Kidney (tissue), 13 donors: ENCODE measurements at regions not wholly inside any gene's neighbourhood (a gene's known extent, or its start where the extent isn't known, plus 50 kb on each side); places are given as distances from the start of the nearest gene placed in this dataset.

Source experiments
- DNase-seq, 5 donors: peaks; one replicate each; pipeline ENCODE4 v3.0.0-alpha.2; 2013 to 2020
- FAIRE-seq: peaks from 2 replicates; lab custom pipeline; 2012; peaks lifted over from hg19 to GRCh38; lab: Jason Lieb, UNC
- H3K27ac ChIP-seq, 2 donors: one replicate each; pipeline ENCODE4 v1.7.0; 2013; ENCODE audit warnings: low read depth in 2 of 2, low read length in 2 of 2, inconsistent platforms in 1 of 2
- H3K27me3 ChIP-seq: one replicate; pipeline ENCODE4 v1.7.1; 2013; ENCODE audit warnings: low read length, inconsistent platforms; ENCODE audit not compliant: control insufficient read depth, insufficient read depth
- H3K36me3 ChIP-seq, 3 donors: one replicate each; pipeline versions ENCODE4 v1.7.0 to v1.7.1; 2013; ENCODE audit warnings: low read length in 3 of 3, control low read depth in 1 of 3, inconsistent platforms in 1 of 3; ENCODE audit not compliant: insufficient read depth in 3 of 3, control insufficient read depth in 2 of 3
- H3K4me1 ChIP-seq, 3 donors: one replicate each; pipeline versions ENCODE4 v1.7.0 to v1.7.1; 2013; ENCODE audit warnings: low read length in 3 of 3, inconsistent platforms in 1 of 3, low read depth in 1 of 3; ENCODE audit not compliant: control insufficient read depth in 2 of 3, insufficient read depth in 2 of 3
- H3K4me3 ChIP-seq, 3 donors: one replicate each; pipeline versions ENCODE4 v1.7.0 to v1.8.1; 2013; ENCODE audit warnings: low read length in 3 of 3, control low read depth in 1 of 3, inconsistent platforms in 1 of 3
- H3K9ac ChIP-seq, 3 donors: one replicate each; pipeline versions ENCODE4 v1.7.0 to v1.7.1; 2013; ENCODE audit warnings: low read length in 3 of 3, control low read depth in 1 of 3, inconsistent platforms in 1 of 3
- H3K9me3 ChIP-seq, 3 donors: one replicate each; pipeline versions ENCODE4 v1.7.0 to v1.7.1; 2013; ENCODE audit warnings: low read length in 3 of 3, control low read depth in 1 of 3, inconsistent platforms in 1 of 3; ENCODE audit not compliant: control insufficient read depth in 2 of 3, insufficient read depth in 1 of 3
- intact Hi-C: fragments of 100-400 bp; cut with DNase I; formaldehyde crosslinking; loops from one replicate; pipeline ENCODE4 v1.11.1; 2022
- TF ChIP-seq, protein P1 (sequence below): IDR thresholded peaks from 3 replicates; pipeline ENCODE4 v1.5.1; 2012; ENCODE audit warnings: mild to moderate bottlenecking, moderate library complexity, borderline replicate concordance; ENCODE audit not compliant: insufficient read depth; ENCODE audit errors: extremely low read depth
- donor health status: control.
- donor health status: control.
- donor health status: control.
- donor health status: control.
- donor health status: control.
- donor health status: DM: yes; HTN: yes; CAD: no.
- donor health status: Normal renal cell carcinoma (clear cell type).

GRCh38 chr1:106975944-106976343 is 80.5 kb upstream of the PRMT6 start:
- no peaks in the 10 kb centered on the region for H3K27me3 ChIP-seq
- DNase-seq (no peak), FAIRE-seq (no peak)
- TF ChIP-seq, protein P1, sequence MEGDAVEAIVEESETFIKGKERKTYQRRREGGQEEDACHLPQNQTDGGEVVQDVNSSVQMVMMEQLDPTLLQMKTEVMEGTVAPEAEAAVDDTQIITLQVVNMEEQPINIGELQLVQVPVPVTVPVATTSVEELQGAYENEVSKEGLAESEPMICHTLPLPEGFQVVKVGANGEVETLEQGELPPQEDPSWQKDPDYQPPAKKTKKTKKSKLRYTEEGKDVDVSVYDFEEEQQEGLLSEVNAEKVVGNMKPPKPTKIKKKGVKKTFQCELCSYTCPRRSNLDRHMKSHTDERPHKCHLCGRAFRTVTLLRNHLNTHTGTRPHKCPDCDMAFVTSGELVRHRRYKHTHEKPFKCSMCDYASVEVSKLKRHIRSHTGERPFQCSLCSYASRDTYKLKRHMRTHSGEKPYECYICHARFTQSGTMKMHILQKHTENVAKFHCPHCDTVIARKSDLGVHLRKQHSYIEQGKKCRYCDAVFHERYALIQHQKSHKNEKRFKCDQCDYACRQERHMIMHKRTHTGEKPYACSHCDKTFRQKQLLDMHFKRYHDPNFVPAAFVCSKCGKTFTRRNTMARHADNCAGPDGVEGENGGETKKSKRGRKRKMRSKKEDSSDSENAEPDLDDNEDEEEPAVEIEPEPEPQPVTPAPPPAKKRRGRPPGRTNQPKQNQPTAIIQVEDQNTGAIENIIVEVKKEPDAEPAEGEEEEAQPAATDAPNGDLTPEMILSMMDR = no peak
- no peak overlapping the region for H3K9ac ChIP-seq
- intact Hi-C loops = no loop called here
- H3K27ac ChIP-seq = no peak overlapping the region
- no peak overlapping the region for H3K4me3 ChIP-seq
- no peaks in the 10 kb centered on the region for H3K4me1 ChIP-seq
- H3K36me3 ChIP-seq = no peaks in the 10 kb centered on the region
- H3K9me3 ChIP-seq = no peaks in the 10 kb centered on the region

- intact Hi-C loops = no loop called here
- FAIRE-seq = no peak
- TF ChIP-seq, protein P1 = no peak
- no peaks in the 10 kb centered on the region for H3K9me3 ChIP-seq
- no peak for DNase-seq
- H3K4me1 ChIP-seq = no peaks in the 10 kb centered on the region
- H3K4me3 ChIP-seq = no peak overlapping the region
- no peak overlapping the region for H3K9ac ChIP-seq
- no peaks in the 10 kb centered on the region for H3K27me3 ChIP-seq
- no peaks in the 10 kb centered on the region for H3K36me3 ChIP-seq
- no peak overlapping the region for H3K27ac ChIP-seq
Measured at GRCh38 chr1:106978477-106979322, 77.8 kb upstream of the PRMT6 start.

DNA sequence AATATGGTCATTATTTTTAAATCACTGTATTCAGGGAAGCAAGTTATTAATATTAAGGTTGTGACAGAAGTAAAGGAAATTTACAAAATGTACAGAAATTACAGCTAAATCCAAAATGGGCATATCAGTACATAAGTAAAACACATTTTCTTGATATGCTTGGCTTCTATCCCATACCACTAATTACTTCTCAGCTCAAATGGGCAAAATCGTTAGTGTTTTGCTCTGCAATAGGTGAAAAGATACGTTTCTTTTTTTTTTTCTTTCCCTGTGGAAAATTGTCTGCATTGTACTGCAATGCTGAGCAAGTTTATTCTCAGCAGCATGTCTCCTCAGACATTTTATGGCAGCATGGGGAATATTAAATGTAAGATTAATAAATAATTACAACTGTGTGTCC is 77.1 kb upstream of the PRMT6 start:
- H3K27me3 ChIP-seq = no peaks in the 10 kb centered on the region

More for the DNA sequence above, 77.1 kb upstream of the PRMT6 start:
- Histone ChIP-seq H3K9ac (no peak overlapping the region), H3K4me1 (no peaks in the 10 kb centered on the region), H3K9me3 (no peaks in the 10 kb centered on the region), H3K4me3 (no peak overlapping the region), H3K27ac (no peak overlapping the region), H3K36me3 (no peaks in the 10 kb centered on the region)
- FAIRE-seq = no peak
- TF ChIP-seq, protein P1 = no peak
- DNase-seq = no peak
- intact Hi-C loops = no loop called here
